HG02642 (cell line): ENCODE measurements at regions not wholly inside any gene's neighbourhood (a gene's known extent, or its start where the extent isn't known, plus 50 kb on each side); places are given as distances from the start of the nearest gene placed in this dataset.
"Not testable (repeated sequence)": the region's sequence is repeated elsewhere in the genome, so short reads cannot be mapped to it uniquely, and the experiment has no call there.

ENCODE experiments used
- ATAC-seq: cut with Tn5 transposase; IDR thresholded peaks from one replicate; pipeline ENCODE4 v1.9.1; 2021; ENCODE audit warnings: mild to moderate bottlenecking; ENCODE audit not compliant: unreplicated experiment, poor library complexity

DNA sequence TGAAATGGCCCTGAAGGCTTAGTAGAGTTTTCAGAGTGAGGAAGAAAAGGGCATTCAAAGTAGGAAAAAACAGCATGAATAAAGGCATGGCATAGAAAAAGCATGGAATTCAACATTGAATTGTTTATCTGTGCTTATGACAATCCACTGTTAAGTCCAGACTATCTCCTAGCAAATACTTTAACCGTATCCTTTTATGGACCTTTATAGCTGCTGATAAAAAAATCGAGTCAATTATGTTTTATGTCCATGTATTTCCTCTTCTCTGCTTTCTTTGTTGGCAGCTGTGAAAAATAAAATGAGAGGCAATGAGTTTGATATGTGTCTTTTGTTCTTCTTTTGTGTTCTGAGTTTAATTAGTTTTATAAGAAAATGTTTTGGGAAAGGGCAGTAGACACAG, 70.4 kb downstream of the TDRD15 start:
- no peak for ATAC-seq

DNA sequence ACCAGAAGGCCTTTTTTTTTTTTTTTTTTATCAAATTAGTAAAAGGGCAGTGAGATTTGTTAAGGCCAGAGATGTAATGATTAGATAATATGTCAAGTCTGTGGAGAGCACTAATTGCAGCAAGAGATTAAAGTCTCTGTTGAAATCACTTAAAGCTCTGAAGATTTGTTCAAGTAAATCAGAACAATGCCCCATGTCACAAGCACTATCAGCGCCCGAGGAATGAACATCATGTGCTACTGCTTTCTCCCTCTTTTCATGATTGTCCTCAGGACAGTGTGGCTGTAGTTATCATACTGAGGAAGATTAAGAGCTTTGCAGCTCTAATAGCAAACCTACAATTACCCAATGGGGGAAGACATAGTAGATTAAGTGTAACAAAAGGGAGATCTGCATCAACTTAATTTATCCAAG, 71.1 kb downstream of the TDRD15 start:
- no peak for ATAC-seq

DNA sequence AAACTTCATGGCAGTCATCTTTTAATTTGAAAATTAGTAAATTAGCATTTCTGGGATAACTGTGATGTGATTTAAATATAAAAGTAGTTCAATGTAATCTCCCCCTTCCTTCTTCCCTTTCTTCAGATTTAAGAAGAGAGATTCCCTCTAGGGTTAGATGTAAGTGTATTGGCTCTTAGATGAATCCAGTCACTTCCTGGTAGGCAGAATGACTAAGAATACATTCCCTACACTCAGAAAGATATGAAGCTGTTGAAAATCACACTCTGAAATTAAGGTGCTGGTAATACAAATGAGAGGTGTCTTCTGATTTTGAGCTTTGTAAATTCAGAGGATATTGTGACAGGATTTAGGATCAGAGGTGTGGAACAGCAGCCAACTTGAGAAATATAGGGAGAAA, 71.6 kb downstream of the TDRD15 start:
- no peak for ATAC-seq

DNA sequence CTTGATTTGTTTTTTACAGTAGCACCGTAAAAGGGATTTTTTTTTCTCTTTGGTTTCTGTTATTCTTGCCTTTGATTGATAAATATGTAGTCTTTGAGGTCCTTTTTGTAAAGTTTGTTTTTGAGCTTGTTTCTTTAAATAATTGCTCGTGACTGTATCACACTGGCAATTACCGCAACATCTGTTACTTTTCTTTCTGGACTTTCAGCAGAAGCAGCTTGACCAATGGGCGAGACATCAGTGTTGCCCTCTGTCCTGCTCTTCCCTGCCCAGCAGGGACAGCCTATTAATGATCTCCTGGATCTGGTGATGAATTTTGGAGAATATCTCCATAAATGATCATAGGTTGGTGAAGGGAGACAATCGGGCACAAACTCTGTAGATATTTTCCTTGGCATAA, 74.9 kb downstream of the TDRD15 start:
- no peak for ATAC-seq

DNA sequence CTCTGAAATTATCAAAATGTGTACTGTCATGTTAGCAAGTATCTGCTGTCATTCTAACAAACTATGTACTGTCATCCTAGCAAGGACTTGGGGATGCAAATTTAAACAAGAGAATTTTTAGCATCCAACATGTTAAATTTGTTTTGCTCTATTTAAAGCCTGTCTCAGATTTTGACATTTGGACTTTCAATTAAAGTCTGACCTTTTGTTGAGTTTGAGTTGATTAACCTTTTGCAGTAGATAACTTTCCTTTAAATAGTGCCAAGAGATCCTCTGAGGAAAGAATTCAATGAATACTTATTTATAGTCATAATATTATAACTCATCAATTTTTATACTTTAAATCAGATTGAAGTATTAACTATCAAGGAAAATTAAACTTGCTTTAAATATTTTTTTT, 80.2 kb downstream of the TDRD15 start:
- no peak for ATAC-seq

DNA sequence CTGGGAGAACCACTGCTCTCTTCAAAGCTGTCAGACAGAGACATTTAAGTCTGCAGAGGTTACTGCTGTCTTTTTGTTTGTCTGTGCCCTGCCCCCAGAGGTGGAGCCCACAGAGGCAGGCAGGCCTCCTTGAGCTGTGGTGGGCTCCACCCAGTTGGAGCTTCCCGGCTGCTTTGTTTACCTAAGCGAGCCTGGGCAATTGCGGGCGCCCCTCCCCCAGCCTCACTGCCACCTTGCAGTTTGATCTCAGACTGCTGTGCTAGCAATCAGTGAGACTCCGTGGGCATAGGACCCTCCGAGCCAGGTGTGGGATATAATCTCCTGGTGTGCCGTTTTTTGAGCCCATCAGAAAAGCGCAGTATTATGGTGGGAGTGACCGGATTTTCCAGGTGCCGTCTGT, 90.3 kb downstream of the TDRD15 start:
- not testable (repeated sequence) for ATAC-seq

DNA sequence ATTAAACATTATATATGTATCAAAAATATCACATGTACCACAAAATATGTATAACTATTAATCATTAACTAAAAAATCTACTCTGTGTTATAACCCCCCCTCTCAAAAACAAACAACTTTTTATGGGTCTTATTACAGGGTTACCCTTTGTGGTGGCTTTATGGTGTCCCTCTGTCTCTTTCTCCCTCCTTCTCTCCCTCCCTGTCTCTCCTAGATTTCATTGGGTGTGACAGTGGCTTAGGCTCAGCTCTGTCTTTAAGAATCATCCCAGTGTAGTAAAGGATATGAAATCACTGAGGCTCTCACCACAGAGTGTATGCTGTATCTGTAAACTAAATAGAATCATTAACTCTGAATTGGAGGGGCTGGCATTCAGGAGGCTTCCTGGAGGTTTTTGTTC, 93.7 kb downstream of the TDRD15 start:
- ATAC-seq = no peak

DNA sequence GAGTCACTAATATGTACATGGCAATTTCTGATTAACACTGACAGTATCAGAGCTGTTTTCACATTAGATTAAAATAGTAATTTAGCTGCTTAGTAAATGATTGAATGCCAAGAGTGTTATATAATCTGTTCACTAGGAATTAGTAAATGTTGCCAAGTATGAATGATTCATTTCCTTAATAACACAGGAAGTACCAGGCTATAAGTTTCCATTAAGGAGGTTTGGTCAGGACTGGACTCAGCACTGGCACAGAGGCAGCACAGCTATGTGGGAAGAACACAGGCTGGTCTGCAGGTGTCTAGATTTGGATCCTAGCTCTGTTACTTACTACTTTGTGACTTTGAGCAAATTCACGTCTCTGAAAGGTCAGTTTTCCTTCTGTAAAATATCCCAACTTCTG, 97.2 kb downstream of the TDRD15 start:
- ATAC-seq = no peak

DNA sequence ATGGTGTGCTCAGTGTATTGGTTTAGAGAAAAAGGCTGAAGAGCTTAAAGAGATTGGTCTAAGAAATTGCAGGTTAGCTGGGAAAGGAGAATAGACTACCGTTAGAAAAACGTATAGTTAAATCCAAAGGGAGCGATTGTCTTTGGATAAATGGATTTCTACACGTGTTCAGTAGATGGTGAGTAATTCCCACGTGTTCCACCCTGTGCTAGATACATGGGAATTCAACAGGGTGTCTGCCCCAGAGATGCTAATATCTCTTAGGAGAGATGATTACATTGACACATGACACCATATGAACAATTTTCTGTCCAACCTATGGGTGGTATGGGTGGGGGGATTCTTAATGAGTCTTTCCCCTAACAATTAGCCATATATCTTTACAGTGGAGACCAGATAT, 99.8 kb downstream of the TDRD15 start:
- no peak for ATAC-seq

DNA sequence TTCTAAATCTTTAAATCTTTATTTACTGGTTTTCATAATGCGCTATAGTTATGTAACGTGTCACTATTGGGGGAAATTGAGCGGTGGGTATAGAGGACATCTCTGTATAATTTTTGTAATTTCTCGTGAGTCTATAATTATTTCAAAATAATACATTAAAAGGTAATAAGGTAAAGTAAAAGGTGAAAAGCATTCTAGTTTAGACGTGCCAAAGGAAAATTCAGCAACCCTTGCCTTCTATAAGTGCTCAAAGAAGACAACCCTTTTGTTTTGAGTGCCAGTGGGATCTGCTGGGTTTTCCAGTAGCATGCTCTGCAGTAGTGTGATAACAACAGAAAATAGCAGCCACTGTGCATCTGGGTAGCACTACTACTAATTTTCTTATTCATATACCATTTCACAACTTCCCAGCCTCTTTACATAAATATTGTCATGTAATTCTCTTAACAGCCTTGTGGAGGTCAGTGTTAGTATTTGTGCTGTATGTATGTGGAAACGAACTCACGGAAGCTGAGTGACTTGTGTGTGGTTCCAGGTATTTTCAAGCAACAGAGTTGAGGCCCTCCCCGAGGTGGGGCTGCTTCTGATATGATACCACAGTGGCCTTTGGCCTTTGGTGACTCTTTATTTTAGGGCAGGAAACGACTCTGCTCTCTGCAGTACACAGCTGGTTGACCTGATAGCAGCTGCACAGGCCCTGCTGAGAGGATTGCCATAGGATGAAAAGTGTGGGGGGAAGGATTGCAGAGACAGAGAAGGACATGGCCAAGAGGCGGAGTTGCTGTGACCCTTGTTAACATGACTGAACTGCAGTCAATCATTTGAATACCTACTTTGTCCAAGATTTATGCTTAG, 104.5 kb downstream of the TDRD15 start:
- ATAC-seq = no peak

DNA sequence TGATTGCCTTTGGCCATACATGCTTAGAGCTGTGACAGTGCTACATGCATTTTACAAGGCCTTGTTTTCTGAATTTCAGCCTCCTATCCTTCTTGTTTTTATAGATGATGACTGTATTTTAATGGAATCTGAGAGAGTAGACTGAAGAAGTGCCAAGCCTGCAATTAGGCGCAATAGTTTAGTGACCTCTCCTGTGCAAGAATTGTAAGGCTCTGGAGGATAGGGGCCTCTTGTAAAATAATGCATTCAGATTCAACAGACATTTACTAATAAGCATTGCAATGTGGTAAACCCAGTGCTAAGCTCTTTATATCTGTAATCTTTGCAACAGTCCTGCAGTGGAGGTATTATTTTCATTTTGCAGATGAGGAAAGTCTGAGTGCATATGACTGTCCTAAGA, 105.5 kb downstream of the TDRD15 start:
- no peak for ATAC-seq

DNA sequence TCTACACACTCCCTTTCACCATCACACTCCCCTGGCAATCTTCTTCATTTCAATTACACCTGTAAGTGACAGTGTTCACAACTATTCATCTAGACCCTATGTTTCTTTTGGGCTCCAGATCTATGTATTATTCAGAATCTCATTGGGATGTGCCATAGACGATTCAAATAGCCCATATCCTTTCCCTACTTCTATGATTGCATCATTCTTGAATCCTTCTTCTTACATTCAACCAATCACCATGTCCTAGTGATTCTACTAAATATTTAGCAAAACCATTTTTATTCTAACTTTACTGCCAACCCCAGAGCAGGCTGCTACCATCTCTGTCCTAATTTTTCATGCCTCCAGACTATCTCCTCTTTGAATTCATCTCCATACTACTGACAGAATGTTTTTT, 106.4 kb downstream of the TDRD15 start:
- ATAC-seq = no peak

DNA sequence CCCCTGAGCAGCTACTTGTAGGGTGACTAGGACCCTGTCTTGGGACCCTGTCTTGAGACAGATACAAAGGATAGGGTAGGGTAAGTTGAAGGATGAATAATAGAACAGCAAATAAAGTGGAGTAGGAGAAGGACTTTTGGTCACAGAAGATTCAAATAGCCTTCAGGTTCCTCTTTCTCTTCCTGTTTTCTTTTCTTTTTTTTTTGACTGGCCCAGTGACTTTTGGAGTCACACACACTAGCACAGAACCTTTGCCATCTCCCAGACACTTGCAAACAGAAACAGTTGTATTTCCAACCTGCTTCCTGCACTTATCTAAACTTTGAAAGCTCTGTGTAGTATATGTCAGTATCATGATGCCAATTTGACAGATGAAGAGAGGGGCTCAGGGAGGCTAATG, 108.2 kb downstream of the TDRD15 start:
- peak; percentile 52 for ATAC-seq

DNA sequence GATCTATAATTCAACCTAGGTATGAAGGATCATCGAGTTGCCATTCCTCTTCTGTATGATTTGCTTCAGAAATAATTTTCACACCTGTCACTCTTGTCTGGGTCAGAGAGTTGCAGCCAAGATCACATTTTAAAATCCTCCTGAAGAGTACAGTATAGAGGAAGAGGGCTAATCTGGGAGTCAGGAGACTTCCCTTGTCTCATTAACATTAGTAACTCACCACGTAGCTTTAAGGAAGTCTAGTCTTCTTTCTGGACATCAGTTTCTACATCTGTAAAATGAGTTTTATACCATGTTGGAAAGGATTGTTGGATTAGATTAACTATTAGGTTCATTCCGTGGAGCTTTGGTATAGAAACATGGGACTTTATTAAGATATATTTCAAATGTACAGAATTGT, 109.4 kb downstream of the TDRD15 start:
- no peak for ATAC-seq

DNA sequence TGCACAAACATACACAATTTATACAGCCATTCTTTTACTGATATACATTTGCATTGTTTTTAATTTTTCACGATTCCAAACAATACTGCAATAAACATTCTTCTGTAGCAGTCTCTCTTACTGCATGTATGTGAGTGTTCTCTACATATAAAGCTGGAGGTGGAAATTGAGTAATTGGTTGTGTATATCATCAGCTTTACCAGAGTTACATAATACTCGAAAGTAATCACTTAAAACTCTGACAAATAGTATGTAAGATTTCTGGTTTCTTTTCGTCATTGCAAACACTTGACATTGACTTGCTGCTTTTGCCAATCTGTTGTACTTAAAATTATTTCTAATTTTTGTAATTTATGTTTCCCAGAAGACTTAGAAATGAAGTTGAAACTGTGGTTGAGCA, 110.2 kb downstream of the TDRD15 start:
- no peak for ATAC-seq

DNA sequence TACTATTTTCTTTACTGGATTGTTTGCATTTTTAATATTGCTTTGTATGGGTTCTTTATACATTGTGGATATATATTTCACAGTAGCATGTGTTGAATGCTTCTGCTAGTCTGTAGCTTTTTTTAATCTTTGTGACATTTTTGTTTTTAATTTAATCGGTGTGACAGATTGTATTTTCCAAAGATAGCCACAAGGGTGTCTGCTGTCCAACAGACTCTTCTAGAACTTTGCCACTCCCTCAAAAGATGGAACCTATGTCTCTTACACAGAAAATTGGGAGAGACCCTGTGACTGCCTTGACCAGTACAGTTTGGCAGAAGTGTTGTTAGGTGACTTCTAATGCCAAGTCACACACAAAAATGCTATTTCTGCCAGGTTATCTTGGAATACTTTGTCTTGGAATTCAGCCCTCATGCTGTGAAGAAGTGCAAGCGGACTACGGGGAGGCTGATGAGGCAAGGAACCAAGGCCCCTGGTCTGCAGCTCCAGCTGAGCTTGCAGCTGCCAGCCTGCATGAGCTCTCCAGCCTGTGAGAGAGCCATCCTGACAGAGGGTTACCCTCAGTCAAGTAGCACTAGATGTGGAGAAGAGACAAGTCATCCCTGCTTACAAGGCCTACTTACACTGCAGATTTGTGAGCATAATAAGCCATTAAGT, 110.8 kb downstream of the TDRD15 start:
- ATAC-seq = no peak

DNA sequence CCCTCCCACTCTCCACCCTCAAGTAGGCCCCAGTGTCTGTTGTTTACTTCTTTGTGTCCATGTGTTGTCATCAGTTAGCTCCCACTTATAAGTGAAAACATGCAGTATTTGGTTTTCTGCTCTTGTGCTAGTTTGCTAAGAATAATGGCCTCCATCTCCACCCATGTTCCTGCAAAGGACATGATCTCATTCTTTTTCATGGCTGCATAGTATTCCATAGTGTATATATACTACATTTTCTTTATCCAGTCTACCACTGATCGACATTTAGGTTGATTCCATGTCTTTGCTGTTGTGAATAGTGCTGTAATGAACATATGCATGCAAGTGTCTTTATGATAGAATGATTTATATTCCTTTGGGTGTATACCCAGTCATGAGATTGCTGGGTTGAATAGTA, 116.0 kb downstream of the TDRD15 start:
- ATAC-seq = not testable (repeated sequence)

DNA sequence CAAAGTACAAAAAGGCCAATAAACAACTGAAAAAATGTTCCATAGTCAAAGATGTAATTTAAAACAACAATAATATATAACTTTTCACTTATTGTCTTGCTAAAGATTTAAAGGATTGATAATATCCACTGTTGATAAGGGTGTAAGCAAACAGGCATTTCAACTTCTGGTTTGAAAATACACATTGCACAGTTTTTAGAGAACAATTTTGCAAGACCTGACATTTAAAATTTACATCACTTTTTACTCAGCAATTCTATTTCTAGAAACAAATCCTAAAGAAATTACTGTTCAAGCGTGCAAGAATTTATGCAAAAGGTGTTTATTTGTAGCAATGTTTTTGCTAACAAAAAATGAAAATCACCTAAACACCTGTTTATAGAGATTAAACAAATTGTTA, 120.4 kb downstream of the TDRD15 start:
- ATAC-seq = no peak

DNA sequence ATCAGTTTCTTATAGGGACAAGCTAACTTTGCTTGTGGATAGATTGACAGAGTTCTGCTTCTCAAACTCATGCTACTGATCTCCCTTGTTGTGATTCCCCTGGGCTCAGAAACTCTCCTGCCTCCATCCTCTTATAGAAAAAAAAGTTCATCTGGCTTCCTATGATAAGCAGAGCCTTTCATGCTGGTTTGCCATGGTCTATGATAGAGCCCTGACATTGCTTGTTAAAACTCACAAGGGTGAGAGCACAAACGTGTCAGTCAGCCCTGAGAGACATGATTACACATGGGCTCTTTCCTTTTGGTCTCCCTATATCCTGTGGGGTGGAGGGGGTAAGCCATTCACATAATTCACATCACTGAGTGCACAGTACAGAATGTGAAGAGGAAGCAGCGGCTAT, 121.8 kb downstream of the TDRD15 start:
- ATAC-seq = no peak

DNA sequence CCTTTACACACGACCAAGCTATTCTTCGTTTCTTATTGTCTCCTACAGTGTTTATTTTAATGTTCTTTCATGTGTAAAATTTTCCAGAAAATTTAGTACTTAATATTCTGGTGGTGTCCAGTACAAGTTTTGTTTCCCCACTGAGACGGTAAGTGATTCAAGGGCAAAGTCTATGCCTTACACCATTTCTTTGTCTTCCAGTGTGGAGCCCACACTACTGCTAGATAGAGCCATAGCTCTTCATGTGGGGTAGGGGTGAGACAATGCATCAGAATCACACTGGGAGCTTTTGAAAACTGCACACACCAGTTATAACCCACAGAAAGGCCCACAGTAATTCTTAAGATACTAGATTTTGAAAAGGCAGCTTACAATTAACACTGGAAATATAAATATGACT, 125.6 kb downstream of the TDRD15 start:
- no peak for ATAC-seq

DNA sequence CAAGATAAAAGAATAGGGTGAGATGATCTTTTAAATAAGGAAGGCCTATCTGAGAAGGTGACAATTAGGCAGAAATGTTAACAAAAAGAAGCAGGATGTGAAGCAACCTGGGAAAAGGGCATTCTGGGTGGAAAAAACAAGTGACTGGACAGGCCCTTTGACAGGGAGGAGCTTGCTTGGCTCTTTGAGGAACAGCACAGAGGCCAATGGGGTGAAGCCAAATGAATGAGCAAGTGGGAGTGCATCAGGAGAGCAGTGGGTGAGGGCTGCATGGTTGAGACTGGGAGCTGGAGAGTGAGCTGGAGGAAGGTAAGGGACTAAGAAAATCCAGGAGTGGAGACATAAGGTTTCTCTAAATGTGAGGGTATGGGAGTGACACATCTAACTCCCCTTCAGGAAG, 126.9 kb downstream of the TDRD15 start:
- ATAC-seq = no peak
